CD8-positive, alpha-beta memory T cell (primary cell): ENCODE measurements at regions not wholly inside any gene's neighbourhood (a gene's known extent, or its start where the extent isn't known, plus 50 kb on each side); places are given as distances from the start of the nearest gene placed in this dataset.

Experiments
- CTCF ChIA-PET: fragments of 350-600 bp; sonication (Branson Sonifier 250); formaldehyde crosslinking; loops from one replicate; lab custom pipeline; 2021; ENCODE audit warnings: antibody characterized with exemption; lab: Charles Lee
- POLR2A ChIA-PET: fragments of 350-600 bp; sonication (Branson Sonifier 250); formaldehyde crosslinking; loops from one replicate; lab custom pipeline; 2021; ENCODE audit warnings: antibody characterized with exemption; lab: Charles Lee
- DNase-seq, 5 donors: peaks; one replicate each; pipeline versions ENCODE4 v3.0.0 to v3.0.0-alpha.2; 2020 to 2022; ENCODE audit warnings: mixed read lengths in 1 of 5
- H3K27ac ChIP-seq: one replicate; pipeline ENCODE4 v1.7.0; 2013; ENCODE audit warnings: low read depth, mild to moderate bottlenecking, low read length, moderate library complexity
- H3K27me3 ChIP-seq: 2 replicates; pipeline ENCODE4 v1.7.0; 2013; ENCODE audit warnings: low read length, mild to moderate bottlenecking; ENCODE audit not compliant: insufficient read depth, poor library complexity, severe bottlenecking
- H3K36me3 ChIP-seq: 2 replicates; pipeline ENCODE4 v1.7.0; 2013; ENCODE audit warnings: mild to moderate bottlenecking, low read length, moderate library complexity; ENCODE audit not compliant: insufficient read depth
- H3K4me1 ChIP-seq: 2 replicates; pipeline ENCODE4 v1.7.0; 2013; ENCODE audit warnings: mild to moderate bottlenecking, low read length, moderate library complexity; ENCODE audit not compliant: insufficient read depth
- H3K4me3 ChIP-seq: 2 replicates; pipeline ENCODE4 v1.7.0; 2013; ENCODE audit warnings: mild to moderate bottlenecking, low read length
- H3K9me3 ChIP-seq: 2 replicates; pipeline ENCODE4 v1.7.0; 2013; ENCODE audit warnings: mild to moderate bottlenecking, low read length
- H3K27ac Mint-ChIP-seq, 8 donors: one replicate each; pipeline ENCODE4 v1.8.0; 2020 to 2021; ENCODE audit warnings: mixed read lengths in 8 of 8, mild to moderate bottlenecking in 6 of 8, inconsistent platforms in 3 of 8, moderate library complexity in 3 of 8
- H3K27me3 Mint-ChIP-seq, 2 donors: one replicate each; pipeline ENCODE4 v1.8.0; 2020 to 2021; ENCODE audit warnings: mixed read lengths in 2 of 2, mild to moderate bottlenecking in 1 of 2, moderate library complexity in 1 of 2
- H3K36me3 Mint-ChIP-seq, 3 donors: one replicate each; pipeline ENCODE4 v1.8.0; 2020 to 2021; ENCODE audit warnings: mixed read lengths in 3 of 3, inconsistent platforms in 1 of 3, mild to moderate bottlenecking in 1 of 3
- H3K4me1 Mint-ChIP-seq, 3 donors: one replicate each; pipeline ENCODE4 v1.8.0; 2020 to 2021; ENCODE audit warnings: mixed read lengths in 3 of 3, inconsistent platforms in 1 of 3, mild to moderate bottlenecking in 1 of 3
- H3K4me3 Mint-ChIP-seq, 7 donors: one replicate each; pipeline ENCODE4 v1.8.0; 2020 to 2021; ENCODE audit warnings: mixed read lengths in 7 of 7, mild to moderate bottlenecking in 6 of 7, moderate library complexity in 4 of 7, inconsistent platforms in 2 of 7
- H3K9me3 Mint-ChIP-seq, 5 donors: one replicate each; pipeline ENCODE4 v1.8.0; 2020 to 2022; ENCODE audit warnings: mixed read lengths in 5 of 5, mild to moderate bottlenecking in 3 of 5, moderate library complexity in 2 of 5, inconsistent platforms in 1 of 5

GRCh38 chr7:130971297-130971696 is 237.3 kb upstream of the KLF14 start:
- Histone ChIP-seq H3K9me3 (no peaks in the 10 kb centered on the region), H3K27me3 (no peaks in the 10 kb centered on the region), H3K27ac (no peak overlapping the region), H3K36me3 (peaks cover 3% of the 10 kb centered on the region), H3K4me1 (peaks cover 51% of the 10 kb centered on the region), H3K4me3 (no peak overlapping the region)
- Mint-ChIP-seq H3K36me3 (peaks cover 23 to 65% (median 24%) of the 10 kb centered on the region in 3 donors), H3K4me1 (peaks cover 70 to 89% (median 89%) of the 10 kb centered on the region in 3 donors), H3K27me3 (no peaks in the 10 kb centered on the region), H3K27ac (peak overlapping the region; percentile 35 to 84 (median 64)), H3K4me3 (peak overlapping the region in 5 of 7 donors; percentile 22 to 38 (median 32)), H3K9me3 (no peaks in the 10 kb centered on the region)
- POLR2A ChIA-PET: no interaction called here
- CTCF ChIA-PET: interaction anchor here (1.0 to 1.9 kb wide), 2 partner anchors 12 to 74 kb away, joined by 4 to 7 read pairs; no protein-coding TSS in a partner anchor
- no peak for DNase-seq

DNA sequence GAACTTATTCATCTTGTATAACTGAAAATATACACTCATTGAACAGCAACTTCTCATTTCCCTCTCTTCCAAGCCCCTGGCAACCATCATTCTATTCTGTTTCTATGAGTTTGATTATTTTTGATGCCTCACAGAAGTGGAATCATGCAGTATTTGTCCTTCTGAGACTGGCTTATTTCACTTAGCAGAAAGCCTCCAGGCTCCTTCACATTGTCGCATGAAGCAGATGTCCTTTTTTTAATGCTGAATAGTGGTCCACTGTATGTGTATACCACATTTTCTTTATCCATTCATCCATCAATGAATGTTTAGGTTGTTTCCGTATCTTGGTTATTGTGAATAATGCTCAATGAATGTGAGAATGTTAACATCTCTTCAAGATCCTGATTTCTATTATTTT is 238.2 kb upstream of the KLF14 start:
- peaks cover 51% of the 10 kb centered on the region for H3K4me1 ChIP-seq
- no peak overlapping the region for H3K27ac ChIP-seq

DNA sequence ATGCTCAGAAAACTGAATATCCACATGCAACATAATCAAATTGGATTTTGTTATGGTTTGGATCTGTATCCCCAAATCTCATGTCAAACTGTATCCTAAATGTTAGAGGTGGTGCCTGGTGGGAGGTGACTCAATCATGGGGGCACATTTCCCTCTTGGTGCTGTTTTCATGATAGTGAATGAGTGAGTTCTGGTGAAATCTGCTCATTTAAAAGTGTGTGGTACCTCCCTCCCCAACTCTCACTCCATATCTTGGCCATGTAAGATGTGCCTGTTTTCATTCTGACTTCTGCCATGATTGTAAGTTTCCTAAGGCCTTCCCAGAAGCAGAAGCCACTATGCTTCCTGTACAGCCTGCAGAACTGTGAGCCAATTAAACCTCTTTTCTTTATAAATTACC is 239.6 kb upstream of the KLF14 start:
- POLR2A ChIA-PET: interaction anchor here (0.6 to 1.0 kb wide), 4 partner anchors 12 to 57 kb away, joined by 3 to 4 read pairs (median 4); no protein-coding TSS in a partner anchor
- Histone ChIP-seq H3K27me3 (no peaks in the 10 kb centered on the region), H3K4me1 (peaks cover 50% of the 10 kb centered on the region), H3K9me3 (no peaks in the 10 kb centered on the region), H3K36me3 (peaks cover 3% of the 10 kb centered on the region), H3K4me3 (no peak overlapping the region), H3K27ac (no peak overlapping the region)
- no peaks in the 10 kb centered on the region for H3K9me3 Mint-ChIP-seq
- H3K4me1 Mint-ChIP-seq: peaks cover 55 to 79% (median 75%) of the 10 kb centered on the region in 3 donors
- CTCF ChIA-PET: no interaction called here
- DNase-seq: no peak
- peak overlapping the region in 6 of 8 donors; percentile 11 to 78 (median 46) for H3K27ac Mint-ChIP-seq
- H3K36me3 Mint-ChIP-seq: peaks cover 20 to 62% (median 24%) of the 10 kb centered on the region in 3 donors
- H3K27me3 Mint-ChIP-seq: no peaks in the 10 kb centered on the region
- H3K4me3 Mint-ChIP-seq: no peak overlapping the region

More for the DNA sequence above, 238.2 kb upstream of the KLF14 start:
- Mint-ChIP-seq H3K36me3 (peaks cover 20 to 64% (median 26%) of the 10 kb centered on the region in 3 donors), H3K4me1 (peaks cover 66 to 86% (median 85%) of the 10 kb centered on the region in 3 donors), H3K27me3 (no peaks in the 10 kb centered on the region), H3K4me3 (no peak overlapping the region), H3K9me3 (no peaks in the 10 kb centered on the region), H3K27ac (peak overlapping the region in 6 of 8 donors; percentile 2 to 78 (median 28))
- Histone ChIP-seq H3K4me3 (no peak overlapping the region), H3K27me3 (no peaks in the 10 kb centered on the region), H3K36me3 (peaks cover 3% of the 10 kb centered on the region), H3K9me3 (no peaks in the 10 kb centered on the region)
- DNase-seq: no peak
- ChIA-PET POLR2A (interaction anchor here (0.6 kb wide), 1 partner anchor 33 kb away, joined by 3 read pairs; no protein-coding TSS in a partner anchor), CTCF (interaction anchor here (1.9 kb wide), 1 partner anchor 13 kb away, joined by 7 read pairs; no protein-coding TSS in a partner anchor)

DNA sequence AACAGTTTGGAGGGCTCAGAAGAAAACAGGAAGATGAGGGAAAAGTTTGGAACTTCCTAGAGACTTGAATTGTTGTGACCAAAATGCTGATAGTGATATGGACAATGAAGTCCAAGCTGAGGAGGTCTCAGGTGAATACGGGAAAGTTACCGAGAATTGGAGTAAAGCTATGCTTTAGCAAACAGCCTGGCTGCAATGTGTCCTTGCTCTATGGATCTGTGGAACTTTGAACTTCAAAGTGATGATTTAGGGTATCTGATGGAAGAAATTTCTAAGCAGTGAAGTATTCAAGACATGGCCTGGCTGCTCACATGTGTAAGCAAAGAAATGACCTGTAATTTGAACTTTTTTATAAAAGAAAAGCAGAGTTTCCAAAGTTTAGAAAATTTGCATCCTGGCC is 240.2 kb upstream of the KLF14 start:
- POLR2A ChIA-PET: interaction anchor here (0.6 to 1.0 kb wide), 4 partner anchors 13 to 57 kb away, joined by 3 to 4 read pairs (median 4); no protein-coding TSS in a partner anchor
- H3K4me3 Mint-ChIP-seq: no peak overlapping the region
- Histone ChIP-seq H3K9me3 (no peaks in the 10 kb centered on the region), H3K27ac (no peak overlapping the region), H3K4me1 (peaks cover 46% of the 10 kb centered on the region), H3K4me3 (no peak overlapping the region), H3K36me3 (peaks cover 3% of the 10 kb centered on the region), H3K27me3 (no peaks in the 10 kb centered on the region)
- H3K9me3 Mint-ChIP-seq: no peaks in the 10 kb centered on the region
- DNase-seq: no peak
- H3K27ac Mint-ChIP-seq: peak overlapping the region in 6 of 8 donors; percentile 11 to 61 (median 46)
- peaks cover 54 to 79% (median 75%) of the 10 kb centered on the region in 3 donors for H3K4me1 Mint-ChIP-seq
- CTCF ChIA-PET: interaction anchor here (1.2 kb wide), 1 partner anchor 77 kb away, joined by 4 read pairs; no protein-coding TSS in a partner anchor
- H3K36me3 Mint-ChIP-seq: peaks cover 20 to 65% (median 24%) of the 10 kb centered on the region in 3 donors
- no peaks in the 10 kb centered on the region for H3K27me3 Mint-ChIP-seq

DNA sequence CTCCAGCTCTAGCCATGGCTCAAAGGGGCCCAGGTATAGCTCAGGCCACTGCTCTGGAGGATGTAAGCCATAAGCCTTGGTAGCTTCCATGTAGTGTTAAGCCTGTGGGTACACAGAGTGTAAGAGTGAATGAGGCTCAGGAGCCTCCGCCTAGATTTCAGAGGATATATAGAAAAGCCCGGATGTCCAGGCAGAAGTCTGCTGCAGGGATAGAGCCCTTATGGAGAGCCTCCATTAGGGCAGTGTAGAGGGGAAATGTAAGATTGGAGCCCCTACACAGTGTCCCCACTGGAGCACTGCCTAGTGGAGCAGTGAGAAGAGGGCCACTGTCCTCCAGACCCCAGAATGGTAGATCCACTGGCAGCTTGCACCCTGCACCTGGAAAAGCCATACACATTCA is 240.8 kb upstream of the KLF14 start:
- ChIA-PET CTCF (interaction anchor here (1.2 kb wide), 1 partner anchor 78 kb away, joined by 4 read pairs; no protein-coding TSS in a partner anchor), POLR2A (interaction anchor here (1.0 kb wide), 2 partner anchors 13 to 29 kb away, joined by 3 to 4 read pairs; no protein-coding TSS in a partner anchor)
- Mint-ChIP-seq H3K9me3 (no peaks in the 10 kb centered on the region), H3K4me3 (peak overlapping the region in 1 of 7 donors; percentile 29), H3K27me3 (no peaks in the 10 kb centered on the region), H3K36me3 (peaks cover 20 to 71% (median 26%) of the 10 kb centered on the region in 3 donors), H3K27ac (peak overlapping the region in 4 of 8 donors; percentile 43 to 71 (median 48)), H3K4me1 (peaks cover 59 to 79% (median 76%) of the 10 kb centered on the region in 3 donors)
- DNase-seq: no peak
- Histone ChIP-seq H3K4me1 (peaks cover 48% of the 10 kb centered on the region), H3K27me3 (no peaks in the 10 kb centered on the region), H3K36me3 (peaks cover 3% of the 10 kb centered on the region), H3K9me3 (no peaks in the 10 kb centered on the region), H3K4me3 (no peak overlapping the region), H3K27ac (no peak overlapping the region)

- peak overlapping the region in 2 of 7 donors; percentile 12 to 24 for H3K4me3 Mint-ChIP-seq
- H3K27me3 ChIP-seq: no peaks in the 10 kb centered on the region
- peaks cover 50 to 72% (median 68%) of the 10 kb centered on the region in 3 donors for H3K4me1 Mint-ChIP-seq
- CTCF ChIA-PET: interaction anchor here (1.3 kb wide), 1 partner anchor 9 kb away, joined by 3 read pairs; no protein-coding TSS in a partner anchor
- H3K27me3 Mint-ChIP-seq: no peaks in the 10 kb centered on the region
- POLR2A ChIA-PET: no interaction called here
- DNase-seq: no peak
- no peaks in the 10 kb centered on the region for H3K9me3 ChIP-seq
- no peak overlapping the region for H3K4me3 ChIP-seq
- H3K36me3 ChIP-seq: peaks cover 3% of the 10 kb centered on the region
- peaks cover 40% of the 10 kb centered on the region for H3K4me1 ChIP-seq
- H3K27ac Mint-ChIP-seq: peak overlapping the region in 7 of 8 donors; percentile 17 to 93 (median 44)
- no peak overlapping the region for H3K27ac ChIP-seq
- H3K9me3 Mint-ChIP-seq: no peaks in the 10 kb centered on the region
- peaks cover 20 to 72% (median 26%) of the 10 kb centered on the region in 3 donors for H3K36me3 Mint-ChIP-seq
Measured at GRCh38 chr7:130975731-130976130, 241.7 kb upstream of the KLF14 start.

DNA sequence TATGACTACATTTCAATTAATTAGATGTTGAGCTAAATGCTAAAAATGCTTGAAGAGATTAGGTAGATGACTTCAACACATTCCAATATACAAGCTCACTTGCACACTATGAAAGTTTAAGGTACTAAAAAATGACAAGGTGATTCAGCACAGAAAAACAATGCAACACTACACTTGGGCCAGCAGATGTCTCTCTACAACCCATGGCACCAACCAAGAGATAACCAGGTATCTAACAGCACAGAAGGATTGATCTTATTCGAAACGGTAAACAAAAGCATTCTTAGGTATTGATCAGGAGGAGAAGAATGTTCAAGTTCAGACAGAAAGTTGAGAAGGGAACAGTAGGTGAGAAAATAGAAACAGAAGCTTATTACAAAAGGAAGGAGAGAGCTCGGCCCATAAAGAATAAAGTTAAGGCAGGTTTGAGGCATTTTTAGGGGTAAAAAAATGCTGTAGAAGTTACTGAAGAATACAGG is 248.2 kb upstream of the KLF14 start:
- Mint-ChIP-seq H3K4me3 (no peak overlapping the region), H3K9me3 (no peaks in the 10 kb centered on the region), H3K36me3 (peaks cover 0 to 55% (median 5%) of the 10 kb centered on the region in 3 donors), H3K27ac (no peak overlapping the region), H3K4me1 (peaks cover 14 to 40% (median 20%) of the 10 kb centered on the region in 3 donors), H3K27me3 (no peaks in the 10 kb centered on the region)
- Histone ChIP-seq H3K4me3 (no peak overlapping the region), H3K27ac (no peak overlapping the region), H3K4me1 (peaks cover 69% of the 10 kb centered on the region), H3K9me3 (no peaks in the 10 kb centered on the region), H3K27me3 (no peaks in the 10 kb centered on the region), H3K36me3 (no peaks in the 10 kb centered on the region)
- DNase-seq: peak in 2 of 5 donors; percentile 44 to 56
- CTCF ChIA-PET: interaction anchor here (0.6 to 3.2 kb wide), 34 partner anchors 12 to 1956 kb away, joined by 3 to 17 read pairs (median 3); no protein-coding TSS in a partner anchor
- POLR2A ChIA-PET: interaction anchor here (0.9 to 1.3 kb wide), 3 partner anchors 25 to 35 kb away, joined by 3 read pairs; no protein-coding TSS in a partner anchor
